ENCODE measurements at regions not wholly inside any gene's neighbourhood (a gene's known extent, or its start where the extent isn't known, plus 50 kb on each side); places are given as distances from the start of the nearest gene placed in this dataset.

DNA sequence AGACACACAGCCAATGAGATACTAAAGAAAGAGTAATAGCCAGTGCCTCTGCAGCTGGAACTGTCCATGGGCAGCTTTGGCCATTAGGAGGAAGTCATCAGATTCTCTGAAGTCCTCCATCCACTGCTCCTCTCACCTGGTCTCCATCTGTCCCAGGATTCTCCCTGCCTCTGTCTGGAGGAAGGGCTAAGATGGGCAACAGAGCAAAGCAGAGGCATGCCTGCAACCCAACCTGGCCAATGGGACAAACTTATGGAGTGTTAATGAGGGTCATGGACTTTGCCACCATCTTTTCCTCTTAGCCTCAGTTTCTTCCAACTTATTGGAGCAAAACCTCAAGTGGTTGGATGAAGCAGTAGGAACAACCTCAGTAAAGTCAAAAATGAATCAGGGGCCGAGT, 91.5 kb upstream of the SIX3 start:
- TF ChIP-seq CTCF (IDR thresholded peaks at IDR 0.05; ENCODE audit: unreplicated experiment) = no peak
- H3K4me1 Mint-ChIP-seq = no peaks in the 10 kb centered on the region
- DNase-seq (ENCODE audit: low spot score in 2 of 2, unreplicated experiment in 2 of 2) = no peak
- no peaks in the 10 kb centered on the region for H3K9me3 Mint-ChIP-seq
- peaks cover 72% of the 10 kb centered on the region for H3K27me3 Mint-ChIP-seq (ENCODE audit: low read depth)
- no peak overlapping the region for H3K27ac Mint-ChIP-seq
- no peaks in the 10 kb centered on the region for H3K36me3 Mint-ChIP-seq
- H3K4me3 Mint-ChIP-seq = no peak overlapping the region

DNA sequence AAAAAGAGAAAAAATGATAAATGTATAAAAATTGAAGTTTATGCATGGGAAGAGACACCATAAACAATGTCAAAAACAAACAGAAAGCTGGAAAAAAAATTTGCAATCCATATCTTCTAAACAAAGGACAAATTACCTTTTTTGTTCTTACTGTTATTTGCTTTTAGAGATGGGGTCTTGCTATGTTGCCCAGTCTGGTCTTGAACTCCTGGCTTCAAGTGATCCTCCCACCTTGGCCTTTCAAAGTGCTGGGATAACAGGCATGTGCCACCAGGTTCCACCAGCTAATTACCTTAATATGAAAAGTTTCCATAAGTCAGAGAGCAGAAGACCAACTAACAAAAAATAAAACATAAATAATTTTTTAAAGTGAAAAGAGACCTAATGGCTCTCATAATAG, 90.0 kb upstream of the SIX3 start:
- DNase-seq (ENCODE audit: low spot score in 2 of 2, unreplicated experiment in 2 of 2) = no peak
- Mint-ChIP-seq H3K4me3 (no peak overlapping the region), H3K27me3 (ENCODE audit: low read depth) (peaks cover 73% of the 10 kb centered on the region)

GRCh38 chr2:44852594-44852993, 88.9 kb upstream of the SIX3 start:
- Mint-ChIP-seq H3K4me1 (no peaks in the 10 kb centered on the region), H3K27me3 (ENCODE audit: low read depth) (peaks cover 72% of the 10 kb centered on the region), H3K9me3 (no peaks in the 10 kb centered on the region), H3K36me3 (no peaks in the 10 kb centered on the region), H3K4me3 (no peak overlapping the region), H3K27ac (no peak overlapping the region)
- TF ChIP-seq CTCF (IDR thresholded peaks at IDR 0.05; ENCODE audit: unreplicated experiment) = no peak
- no peak for DNase-seq (ENCODE audit: low spot score in 2 of 2, unreplicated experiment in 2 of 2)

More for the DNA sequence above, 90.0 kb upstream of the SIX3 start:
- no peak overlapping the region for H3K27ac Mint-ChIP-seq
- no peak for TF ChIP-seq CTCF (IDR thresholded peaks at IDR 0.05; ENCODE audit: unreplicated experiment)
- H3K9me3 Mint-ChIP-seq = no peaks in the 10 kb centered on the region
- no peaks in the 10 kb centered on the region for H3K4me1 Mint-ChIP-seq
- H3K36me3 Mint-ChIP-seq = no peaks in the 10 kb centered on the region

GRCh38 chr2:44859337-44859736, 82.2 kb upstream of the SIX3 start:
- H3K36me3 Mint-ChIP-seq = no peaks in the 10 kb centered on the region
- peaks cover 73% of the 10 kb centered on the region for H3K27me3 Mint-ChIP-seq (ENCODE audit: low read depth)
- no peak overlapping the region for H3K27ac Mint-ChIP-seq
- H3K4me3 Mint-ChIP-seq = no peak overlapping the region
- TF ChIP-seq CTCF (IDR thresholded peaks at IDR 0.05; ENCODE audit: unreplicated experiment) = no peak
- peaks cover 18% of the 10 kb centered on the region for H3K9me3 Mint-ChIP-seq
- no peaks in the 10 kb centered on the region for H3K4me1 Mint-ChIP-seq
- DNase-seq (ENCODE audit: low spot score in 2 of 2, unreplicated experiment in 2 of 2) = no peak

DNA sequence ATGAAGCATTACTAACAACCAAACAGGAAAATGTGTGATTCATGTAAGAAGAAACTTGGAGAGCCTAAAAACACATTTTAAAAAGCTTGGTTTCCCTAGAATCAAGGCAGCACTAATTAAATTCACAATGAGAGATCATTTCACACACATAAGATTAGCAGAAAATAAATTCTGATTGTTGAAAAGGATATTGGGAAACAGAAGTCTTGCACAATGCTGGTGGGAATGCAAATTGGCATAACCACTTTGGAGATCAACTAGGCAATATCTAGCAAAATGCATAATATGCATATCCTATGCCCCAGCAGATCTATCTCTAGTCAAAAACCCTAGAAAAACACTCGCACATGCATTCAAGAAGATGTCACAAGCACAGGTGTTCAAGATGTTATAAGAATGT, 75.3 kb upstream of the SIX3 start:
- DNase-seq (ENCODE audit: low spot score in 2 of 2, unreplicated experiment in 2 of 2) = no peak
- H3K27ac Mint-ChIP-seq = no peak overlapping the region
- H3K4me3 Mint-ChIP-seq = no peak overlapping the region
- no peaks in the 10 kb centered on the region for H3K4me1 Mint-ChIP-seq
- H3K27me3 Mint-ChIP-seq (ENCODE audit: low read depth) = peaks cover 87% of the 10 kb centered on the region
- peaks cover 5% of the 10 kb centered on the region for H3K9me3 Mint-ChIP-seq
- TF ChIP-seq CTCF (IDR thresholded peaks at IDR 0.05; ENCODE audit: unreplicated experiment) = no peak
- no peaks in the 10 kb centered on the region for H3K36me3 Mint-ChIP-seq

DNA sequence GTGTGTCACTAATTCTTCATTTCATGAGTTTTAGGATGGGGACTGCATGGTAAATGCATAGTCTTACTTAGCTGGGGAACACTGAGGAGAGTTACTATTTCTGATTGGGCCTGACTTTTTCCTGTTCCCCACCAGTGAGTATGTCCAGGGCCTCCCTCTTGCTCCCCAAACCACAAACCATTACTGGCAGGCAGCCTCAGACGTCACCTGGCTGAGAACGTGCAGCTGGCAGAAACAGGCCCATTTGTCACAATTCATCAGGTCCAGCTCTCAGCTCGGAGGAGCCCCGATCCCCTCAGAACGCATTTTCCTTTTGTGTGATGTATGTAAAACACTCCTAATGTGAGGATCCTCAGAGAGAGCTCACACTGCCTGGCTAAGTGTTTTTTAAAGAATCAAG, 71.7 kb upstream of the SIX3 start:
- TF ChIP-seq CTCF (IDR thresholded peaks at IDR 0.05; ENCODE audit: unreplicated experiment) = no peak
- no peaks in the 10 kb centered on the region for H3K4me1 Mint-ChIP-seq
- H3K27ac Mint-ChIP-seq = no peak overlapping the region
- H3K36me3 Mint-ChIP-seq = no peaks in the 10 kb centered on the region
- H3K4me3 Mint-ChIP-seq = no peak overlapping the region
- H3K27me3 Mint-ChIP-seq (ENCODE audit: low read depth) = peaks cover 77% of the 10 kb centered on the region
- no peak for DNase-seq (ENCODE audit: low spot score in 2 of 2, unreplicated experiment in 2 of 2)
- H3K9me3 Mint-ChIP-seq = peaks cover 8% of the 10 kb centered on the region
